GM20000 (cell line): ENCODE measurements at regions not wholly inside any gene's neighbourhood (a gene's known extent, or its start where the extent isn't known, plus 50 kb on each side); places are given as distances from the start of the nearest gene placed in this dataset.

Experiments
- DNase-seq: peaks from one replicate; pipeline ENCODE4 v3.0.0; 2012; ENCODE audit warnings: low spot score
- CTCF ChIP-seq: IDR thresholded peaks from 2 replicates; pipeline ENCODE4 v1.5.1; 2012; ENCODE audit warnings: mild to moderate bottlenecking, control low read depth; ENCODE audit errors: extremely low read depth, missing control alignments

- no peak for DNase-seq
- no peak for TF ChIP-seq CTCF
Observed at GRCh38 chr3:68315546-68315945, 616.8 kb downstream of the TAFA4 start.

GRCh38 chr3:68306571-68306970, 625.8 kb downstream of the TAFA4 start:
- DNase-seq: peak; percentile 8
- no peak for TF ChIP-seq CTCF

- DNase-seq: no peak
- no peak for TF ChIP-seq CTCF
Observed at GRCh38 chr3:68295457-68295856, 636.9 kb downstream of the TAFA4 start.

- TF ChIP-seq CTCF: no peak
- DNase-seq: no peak
Observed at GRCh38 chr3:68290333-68290732, 635.9 kb upstream of the SUCLG2 start.

GRCh38 chr3:68288085-68288484, 633.7 kb upstream of the SUCLG2 start:
- TF ChIP-seq CTCF: no peak
- DNase-seq: no peak

- TF ChIP-seq CTCF: no peak
- no peak for DNase-seq
Observed at GRCh38 chr3:68287101-68287500, 632.7 kb upstream of the SUCLG2 start.

GRCh38 chr3:68274286-68274685, 619.9 kb upstream of the SUCLG2 start:
- no peak for TF ChIP-seq CTCF
- DNase-seq: no peak
